GM06990 (cell line): ENCODE measurements at regions not wholly inside any gene's neighbourhood (a gene's known extent, or its start where the extent isn't known, plus 50 kb on each side); places are given as distances from the start of the nearest gene placed in this dataset.

Source experiments
- DNase-seq: peaks from one replicate; pipeline ENCODE4 v3.0.0-alpha.2; 2011; ENCODE audit not compliant: insufficient read length; ENCODE audit errors: extremely low read depth
- H3K27me3 ChIP-seq: replicated peaks from 2 replicates; pipeline ENCODE4 v1.6.0; 2011; ENCODE audit warnings: low read length; ENCODE audit not compliant: control insufficient read depth, insufficient read depth
- H3K36me3 ChIP-seq: 2 replicates; pipeline ENCODE4 v1.5.1; 2011; ENCODE audit warnings: low read length; ENCODE audit not compliant: control insufficient read depth, insufficient read depth
- H3K4me3 ChIP-seq: replicated peaks from 2 replicates; pipeline ENCODE4 v1.5.1; 2011; ENCODE audit warnings: low read depth, mild to moderate bottlenecking, control low read depth, low read length
- CTCF ChIP-seq: IDR thresholded peaks from 2 replicates; pipeline ENCODE4 v1.5.1; 2011; ENCODE audit warnings: low read length, control low read depth, mild to moderate bottlenecking, inconsistent platforms; ENCODE audit not compliant: insufficient read depth, poor library complexity, severe bottlenecking

GRCh38 chr13:71054358-71054757, 812.6 kb downstream of the DACH1 start:
- no peak for TF ChIP-seq CTCF

GRCh38 chr13:71051573-71051972, 815.4 kb downstream of the DACH1 start:
- no peak for TF ChIP-seq CTCF
- DNase-seq: no peak
- no peak overlapping the region for H3K4me3 ChIP-seq
- H3K36me3 ChIP-seq: no peaks in the 10 kb centered on the region
- H3K27me3 ChIP-seq: no peaks in the 10 kb centered on the region

More at GRCh38 chr13:71054358-71054757, 812.6 kb downstream of the DACH1 start:
- Histone ChIP-seq H3K36me3 (no peaks in the 10 kb centered on the region), H3K27me3 (no peaks in the 10 kb centered on the region), H3K4me3 (no peak overlapping the region)
- no peak for DNase-seq

- Histone ChIP-seq H3K27me3 (no peaks in the 10 kb centered on the region), H3K4me3 (no peak overlapping the region), H3K36me3 (no peaks in the 10 kb centered on the region)
- DNase-seq: no peak
- TF ChIP-seq CTCF: no peak
Observed at GRCh38 chr13:71046360-71047079, 820.5 kb downstream of the DACH1 start.

- no peak for TF ChIP-seq CTCF
- Histone ChIP-seq H3K4me3 (no peak overlapping the region), H3K36me3 (no peaks in the 10 kb centered on the region), H3K27me3 (no peaks in the 10 kb centered on the region)
- DNase-seq: no peak
Observed at GRCh38 chr13:71045101-71045500, 821.9 kb downstream of the DACH1 start.

GRCh38 chr13:71039440-71039839, 827.6 kb downstream of the DACH1 start:
- no peak for TF ChIP-seq CTCF
- Histone ChIP-seq H3K36me3 (no peaks in the 10 kb centered on the region), H3K27me3 (no peaks in the 10 kb centered on the region), H3K4me3 (no peak overlapping the region)
- DNase-seq: no peak

- no peak for DNase-seq
- H3K4me3 ChIP-seq: no peak overlapping the region
- TF ChIP-seq CTCF: no peak
- H3K27me3 ChIP-seq: no peaks in the 10 kb centered on the region
- no peaks in the 10 kb centered on the region for H3K36me3 ChIP-seq
Observed at GRCh38 chr13:71034018-71034417, 833.0 kb downstream of the DACH1 start.
